PC-3 (cell line): ENCODE measurements at regions not wholly inside any gene's neighbourhood (a gene's known extent, or its start where the extent isn't known, plus 50 kb on each side); places are given as distances from the start of the nearest gene placed in this dataset.

Experiments used
- ATAC-seq: fragments of 200-7000 bp; cut with Tn5 transposase; 2 replicates; pipeline ENCODE4 v1.9.1; 2020; ENCODE audit warnings: mild to moderate bottlenecking, moderate library complexity
- BruUV-seq: library from RNA; stranded (reverse); fragments of 400-500 nt; replicated peaks from 2 replicates; lab custom pipeline; 2021; lab: Mats Ljungman, UMichigan
- CTCF ChIA-PET: fragments of 300-600 bp; sonication (Branson Sonifier 250); formaldehyde crosslinking; loops from one replicate; lab custom pipeline; 2022; ENCODE audit warnings: antibody characterized with exemption; lab: Charles Lee
- POLR2A ChIA-PET: fragments of 300-600 bp; sonication (Branson Sonifier 250); formaldehyde crosslinking; loops from one replicate; lab custom pipeline; 2022; ENCODE audit warnings: antibody characterized with exemption; ENCODE audit not compliant: unreplicated experiment; lab: Charles Lee
- DNase-seq: peaks from one replicate; pipeline ENCODE4 v3.0.0-alpha.2; 2015
- H2AFZ ChIP-seq: fragments of 300-600 bp; sonication (generic); 2 replicates; pipeline ENCODE4 v1.6.0; 2016; ENCODE audit warnings: antibody characterized with exemption, low read length
- H3F3A ChIP-seq: fragments of 300-600 bp; sonication (generic); one replicate; pipeline ENCODE4 v1.6.0; 2017; ENCODE audit warnings: antibody characterized with exemption, low read length, control low read depth, mild to moderate bottlenecking; ENCODE audit not compliant: unreplicated experiment
- H3K27ac ChIP-seq: fragments of 300-600 bp; sonication (generic); 2 replicates; pipeline ENCODE4 v1.5.1; 2016; ENCODE audit warnings: mild to moderate bottlenecking, low read length
- H3K27me3 ChIP-seq: fragments of 300-600 bp; sonication (generic); 2 replicates; pipeline ENCODE4 v1.6.1; 2016; ENCODE audit warnings: low read length, mixed read lengths
- H3K36me3 ChIP-seq: fragments of 300-600 bp; sonication (generic); 2 replicates; pipeline ENCODE4 v1.6.1; 2016; ENCODE audit warnings: low read depth, mixed run types, low read length, mixed read lengths
- H3K4me1 ChIP-seq: fragments of 300-600 bp; sonication (generic); 2 replicates; pipeline ENCODE4 v1.5.1; 2016; ENCODE audit warnings: low read length; ENCODE audit not compliant: insufficient read depth
- H3K4me2 ChIP-seq: fragments of 300-600 bp; sonication (generic); 2 replicates; pipeline ENCODE4 v1.6.0; 2016; ENCODE audit warnings: low read length
- H3K4me3 ChIP-seq: fragments of 300-600 bp; sonication (generic); 2 replicates; pipeline ENCODE4 v1.5.1; 2016; ENCODE audit warnings: mild to moderate bottlenecking, low read length, mixed read lengths
- H3K79me2 ChIP-seq: fragments of 300-600 bp; sonication (generic); 2 replicates; pipeline ENCODE4 v1.6.1; 2017; ENCODE audit warnings: low read length, mixed read lengths
- H3K9ac ChIP-seq: fragments of 300-600 bp; sonication (generic); 2 replicates; pipeline ENCODE4 v1.6.0; 2016; ENCODE audit warnings: mild to moderate bottlenecking, low read length
- H3K9me2 ChIP-seq: fragments of 300-600 bp; sonication (generic); replicated peaks from 2 replicates; pipeline ENCODE4 v1.6.1; 2016; ENCODE audit warnings: mixed run types, low read length, mixed read lengths
- H3K9me3 ChIP-seq: fragments of 300-600 bp; sonication (generic); 2 replicates; pipeline ENCODE4 v1.6.1; 2016; ENCODE audit warnings: low read length, mixed read lengths
- H4K20me1 ChIP-seq: fragments of 300-600 bp; sonication (generic); 2 replicates; pipeline ENCODE4 v1.6.1; 2016; ENCODE audit warnings: low read length, mixed read lengths
- EZH2 ChIP-seq: fragments of 300-600 bp; sonication (generic); IDR thresholded peaks from one replicate; pipeline ENCODE4 v1.6.1; 2017; ENCODE audit warnings: antibody characterized with exemption, mild to moderate bottlenecking, low read length; ENCODE audit not compliant: unreplicated experiment
- EZH2phosphoT487 ChIP-seq: fragments of 300-600 bp; sonication (generic); IDR thresholded peaks from 2 replicates; pipeline ENCODE4 v1.6.1; 2018; ENCODE audit warnings: mild to moderate bottlenecking, antibody characterized with exemption, low read length, borderline replicate concordance
- intact Hi-C: fragments of 100-400 bp; cut with micrococcal nuclease; formaldehyde crosslinking; loops from 2 replicates; pipeline ENCODE4 v1.9.0; 2023
- TF ChIP-seq, protein P1 (sequence below): fragments of 300-600 bp; sonication (generic); conservative IDR thresholded peaks from 2 replicates; pipeline ENCODE4 v1.5.1; 2017; ENCODE audit warnings: antibody characterized with exemption, low read depth, mild to moderate bottlenecking, low read length

DNA sequence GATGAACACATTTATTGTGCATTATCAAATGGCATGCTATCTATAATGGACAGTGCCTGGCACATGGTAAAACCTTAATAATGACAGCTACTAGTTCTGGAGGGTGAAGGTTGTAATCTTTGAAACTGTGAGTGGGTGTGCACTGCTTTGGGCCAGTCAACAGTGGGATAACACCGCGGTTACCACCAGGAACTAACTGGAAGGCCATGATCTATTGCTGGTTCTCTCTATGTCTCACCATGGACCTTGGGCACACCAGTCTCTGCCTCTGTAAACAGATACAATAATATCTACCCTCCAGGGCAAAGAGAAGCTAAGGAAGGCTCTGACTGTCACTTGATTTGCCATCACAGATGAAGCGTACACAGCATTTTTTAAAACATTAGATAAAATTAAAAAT is 198.6 kb upstream of the ESRRG start:
- Histone ChIP-seq H3F3A (no peaks in the 10 kb centered on the region), H3K9ac (no peak overlapping the region), H3K4me1 (no peaks in the 10 kb centered on the region), H2AFZ (no peak overlapping the region), H3K27me3 (peaks cover 5% of the 10 kb centered on the region; the same call in 1 of the 2 replicates), H3K27ac (no peak overlapping the region), H3K9me2 (no peaks in the 10 kb centered on the region), H3K9me3 (no peaks in the 10 kb centered on the region), H4K20me1 (no peaks in the 10 kb centered on the region), H3K79me2 (no peaks in the 10 kb centered on the region), H3K36me3 (no peaks in the 10 kb centered on the region), H3K4me3 (no peak overlapping the region), H3K4me2 (no peak overlapping the region)
- intact Hi-C loops = no loop called here
- no peak for TF ChIP-seq EZH2phosphoT487
- TF ChIP-seq EZH2 = no peak
- TF ChIP-seq, protein P1, sequence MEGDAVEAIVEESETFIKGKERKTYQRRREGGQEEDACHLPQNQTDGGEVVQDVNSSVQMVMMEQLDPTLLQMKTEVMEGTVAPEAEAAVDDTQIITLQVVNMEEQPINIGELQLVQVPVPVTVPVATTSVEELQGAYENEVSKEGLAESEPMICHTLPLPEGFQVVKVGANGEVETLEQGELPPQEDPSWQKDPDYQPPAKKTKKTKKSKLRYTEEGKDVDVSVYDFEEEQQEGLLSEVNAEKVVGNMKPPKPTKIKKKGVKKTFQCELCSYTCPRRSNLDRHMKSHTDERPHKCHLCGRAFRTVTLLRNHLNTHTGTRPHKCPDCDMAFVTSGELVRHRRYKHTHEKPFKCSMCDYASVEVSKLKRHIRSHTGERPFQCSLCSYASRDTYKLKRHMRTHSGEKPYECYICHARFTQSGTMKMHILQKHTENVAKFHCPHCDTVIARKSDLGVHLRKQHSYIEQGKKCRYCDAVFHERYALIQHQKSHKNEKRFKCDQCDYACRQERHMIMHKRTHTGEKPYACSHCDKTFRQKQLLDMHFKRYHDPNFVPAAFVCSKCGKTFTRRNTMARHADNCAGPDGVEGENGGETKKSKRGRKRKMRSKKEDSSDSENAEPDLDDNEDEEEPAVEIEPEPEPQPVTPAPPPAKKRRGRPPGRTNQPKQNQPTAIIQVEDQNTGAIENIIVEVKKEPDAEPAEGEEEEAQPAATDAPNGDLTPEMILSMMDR = no peak
- ChIA-PET POLR2A (interaction anchor here (0.7 kb wide), 1 partner anchor 20 kb away, joined by 5 read pairs; no protein-coding TSS in a partner anchor), CTCF (no interaction called here)
- DNase-seq (no peak), ATAC-seq (no peak)
- no TSS peak for BruUV-seq

GRCh38 chr1:216919060-216919970 is 196.1 kb upstream of the ESRRG start:
- Histone ChIP-seq H3K4me2 (no peak overlapping the region), H3K27ac (no peak overlapping the region), H3K27me3 (peaks cover 5% of the 10 kb centered on the region; the same call in 1 of the 2 replicates), H4K20me1 (no peaks in the 10 kb centered on the region), H3K9me2 (no peaks in the 10 kb centered on the region), H3K9ac (no peak overlapping the region), H3F3A (no peaks in the 10 kb centered on the region), H3K4me3 (no peak overlapping the region), H3K79me2 (no peaks in the 10 kb centered on the region), H3K36me3 (no peaks in the 10 kb centered on the region), H3K9me3 (no peaks in the 10 kb centered on the region), H3K4me1 (no peaks in the 10 kb centered on the region), H2AFZ (no peak overlapping the region)
- BruUV-seq = no TSS peak
- CTCF ChIA-PET = no interaction called here
- no peak for ATAC-seq
- intact Hi-C loops = no loop called here
- no peak for DNase-seq
- POLR2A ChIA-PET = no interaction called here
- TF ChIP-seq EZH2 (no peak), EZH2phosphoT487 (no peak)
- TF ChIP-seq, protein P1 = no peak
